ENCODE measurements at regions not wholly inside any gene's neighbourhood (a gene's known extent, or its start where the extent isn't known, plus 50 kb on each side); places are given as distances from the start of the nearest gene placed in this dataset.

DNA sequence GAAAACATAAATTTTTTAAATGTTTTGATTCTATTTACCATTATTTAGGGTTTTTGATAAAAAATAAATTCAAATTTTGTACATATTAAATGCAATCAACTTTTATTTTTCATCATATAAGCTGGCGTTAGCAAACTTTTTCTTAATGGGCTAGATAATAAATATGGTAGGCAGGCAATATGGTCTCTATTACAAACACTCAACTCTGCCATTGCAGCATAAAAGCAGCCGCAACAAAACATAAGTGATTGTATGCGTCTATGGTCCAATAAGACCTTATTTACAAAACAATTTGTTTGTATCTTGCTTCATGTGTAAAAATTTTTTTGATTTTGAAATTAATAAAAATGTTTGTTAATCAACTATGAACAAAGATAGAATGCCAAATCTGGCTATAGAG lies 116.8 kb upstream of the GLI2 start:
- TF ChIP-seq TAF1 (IDR thresholded peaks at IDR 0.05; ENCODE audit: borderline replicate concordance, low read depth, low read length): no peak
- TF ChIP-seq POLR2A (IDR thresholded peaks at IDR 0.05; ENCODE audit: low read depth, low read length): no peak
- no peak for TF ChIP-seq POLR2AphosphoS5 (IDR thresholded peaks at IDR 0.05; ENCODE audit: low read depth, low read length)
